GM13976 (cell line): ENCODE measurements at regions not wholly inside any gene's neighbourhood (a gene's known extent, or its start where the extent isn't known, plus 50 kb on each side); places are given as distances from the start of the nearest gene placed in this dataset.

Experiments used
- DNase-seq: peaks from one replicate; pipeline ENCODE4 v3.0.0; 2012; ENCODE audit warnings: low spot score
- in situ Hi-C: fragments of 300-500 bp; cut with MboI; formaldehyde crosslinking; loops from one replicate; pipeline ENCODE4 v1.12.0; 2022; ENCODE audit warnings: low sequenced_read_pairs, mixed read lengths, inconsistent platforms; ENCODE audit not compliant: unreplicated experiment
- TF ChIP-seq, protein P1 (sequence below): IDR thresholded peaks from 2 replicates; pipeline ENCODE4 v1.5.1; 2012; ENCODE audit warnings: borderline replicate concordance, mild to moderate bottlenecking; ENCODE audit not compliant: insufficient read depth; ENCODE audit errors: extremely low read depth, missing control alignments, control extremely low read depth

- DNase-seq, result no peak
- in situ Hi-C loops, result no loop called here
Measured at GRCh38 chr10:43867667-43868565, 219.2 kb upstream of the ZNF32 start.

DNA sequence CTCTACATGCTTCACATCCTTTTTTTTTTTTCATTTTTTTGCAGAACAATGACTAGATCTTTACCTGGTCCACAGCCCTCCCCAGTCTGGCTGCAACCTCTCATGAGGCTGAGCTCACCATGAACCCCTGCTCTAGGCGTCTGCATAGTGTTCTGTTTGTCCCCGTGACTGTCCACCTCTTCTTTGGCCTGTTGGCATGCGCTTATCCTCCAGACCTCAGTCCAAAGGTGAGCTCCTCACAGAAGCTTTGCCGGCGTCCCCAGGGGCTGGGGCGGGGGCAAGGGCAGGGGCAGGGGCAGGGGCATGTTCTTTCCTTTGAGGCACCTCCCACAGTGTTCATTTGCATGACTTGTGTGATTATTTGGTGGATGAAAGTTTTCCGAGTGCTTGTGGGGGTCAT, 218.4 kb upstream of the ZNF32 start:
- DNase-seq, result no peak
- TF ChIP-seq, protein P1, sequence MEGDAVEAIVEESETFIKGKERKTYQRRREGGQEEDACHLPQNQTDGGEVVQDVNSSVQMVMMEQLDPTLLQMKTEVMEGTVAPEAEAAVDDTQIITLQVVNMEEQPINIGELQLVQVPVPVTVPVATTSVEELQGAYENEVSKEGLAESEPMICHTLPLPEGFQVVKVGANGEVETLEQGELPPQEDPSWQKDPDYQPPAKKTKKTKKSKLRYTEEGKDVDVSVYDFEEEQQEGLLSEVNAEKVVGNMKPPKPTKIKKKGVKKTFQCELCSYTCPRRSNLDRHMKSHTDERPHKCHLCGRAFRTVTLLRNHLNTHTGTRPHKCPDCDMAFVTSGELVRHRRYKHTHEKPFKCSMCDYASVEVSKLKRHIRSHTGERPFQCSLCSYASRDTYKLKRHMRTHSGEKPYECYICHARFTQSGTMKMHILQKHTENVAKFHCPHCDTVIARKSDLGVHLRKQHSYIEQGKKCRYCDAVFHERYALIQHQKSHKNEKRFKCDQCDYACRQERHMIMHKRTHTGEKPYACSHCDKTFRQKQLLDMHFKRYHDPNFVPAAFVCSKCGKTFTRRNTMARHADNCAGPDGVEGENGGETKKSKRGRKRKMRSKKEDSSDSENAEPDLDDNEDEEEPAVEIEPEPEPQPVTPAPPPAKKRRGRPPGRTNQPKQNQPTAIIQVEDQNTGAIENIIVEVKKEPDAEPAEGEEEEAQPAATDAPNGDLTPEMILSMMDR, result no peak
- in situ Hi-C loops, result no loop called here

More at GRCh38 chr10:43867667-43868565, 219.2 kb upstream of the ZNF32 start:
- TF ChIP-seq, protein P1, result no peak

GRCh38 chr10:43866712-43867111, 218.0 kb upstream of the ZNF32 start:
- TF ChIP-seq, protein P1, result no peak
- in situ Hi-C loops, result no loop called here
- DNase-seq, result no peak

- TF ChIP-seq, protein P1, result no peak
- DNase-seq, result no peak
- in situ Hi-C loops, result no loop called here
Measured at GRCh38 chr10:43865265-43866135, 216.8 kb upstream of the ZNF32 start.

DNA sequence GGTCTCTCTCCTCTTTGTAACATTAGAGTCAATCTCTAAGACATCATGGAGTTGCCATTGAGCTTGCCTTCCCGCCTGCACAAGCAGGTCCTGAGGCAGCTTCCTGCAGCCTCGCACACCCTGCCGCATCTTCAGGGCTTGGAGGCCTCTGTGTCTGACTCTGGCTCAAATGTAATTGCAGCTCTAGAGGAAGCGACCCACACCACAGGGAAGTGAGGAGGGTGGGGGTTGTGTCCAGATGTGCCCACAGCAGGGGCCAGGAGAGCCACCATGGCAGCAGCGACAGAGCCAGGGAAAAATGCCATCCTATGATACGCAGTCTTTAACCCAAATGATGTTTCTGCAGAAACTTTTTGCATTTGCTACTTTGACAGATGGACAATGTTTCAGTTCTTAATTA, 216.0 kb upstream of the ZNF32 start:
- no peak for DNase-seq
- TF ChIP-seq, protein P1, result no peak
- in situ Hi-C loops, result no loop called here

GRCh38 chr10:43863859-43864591, 215.3 kb upstream of the ZNF32 start:
- in situ Hi-C loops, result no loop called here
- TF ChIP-seq, protein P1, result no peak
- no peak for DNase-seq
